IMR-90 (cell line): ENCODE measurements at regions not wholly inside any gene's neighbourhood (a gene's known extent, or its start where the extent isn't known, plus 50 kb on each side); places are given as distances from the start of the nearest gene placed in this dataset.

Experiments
- ATAC-seq: fragments of 200-7000 bp; cut with Tn5 transposase; 2 replicates; pipeline ENCODE4 v1.9.1; 2020; ENCODE audit warnings: low read depth, mild to moderate bottlenecking, moderate library complexity
- BruUV-seq: library from RNA; stranded (reverse); fragments of 400-500 nt; replicated peaks from 2 replicates; lab custom pipeline; 2021; lab: Mats Ljungman, UMichigan
- CTCF ChIA-PET: fragments of 300-600 bp; formaldehyde crosslinking; extraction: SDS; loops from one replicate; lab custom pipeline; 2021; ENCODE audit warnings: antibody characterized with exemption; lab: Yijun Ruan, JAX
- POLR2A ChIA-PET: fragments of 300-600 bp; sonication (Branson Sonifier 250); formaldehyde crosslinking; loops from one replicate; lab custom pipeline; 2022; ENCODE audit warnings: antibody characterized with exemption; ENCODE audit not compliant: unreplicated experiment; lab: Charles Lee
- DNase-seq: peaks from one replicate; pipeline ENCODE4 v3.0.0; 2013
- H2AFZ ChIP-seq: replicated peaks from 2 replicates; pipeline ENCODE3; 2013; ENCODE audit warnings: low read length, mild to moderate bottlenecking; ENCODE audit not compliant: poor library complexity
- H2AK5ac ChIP-seq: 2 replicates; pipeline ENCODE4 v1.6.1; 2013; ENCODE audit warnings: low read depth, low read length, inconsistent platforms
- H2AK9ac ChIP-seq: replicated peaks from 2 replicates; pipeline ENCODE3; 2013; ENCODE audit warnings: mild to moderate bottlenecking, low read depth, low read length, moderate library complexity; ENCODE audit not compliant: poor library complexity
- H2BK120ac ChIP-seq: 2 replicates; pipeline ENCODE4 v1.6.1; 2013; ENCODE audit warnings: low read depth, low read length, inconsistent platforms
- H2BK15ac ChIP-seq: 3 replicates; pipeline ENCODE4 v1.6.1; 2013; ENCODE audit warnings: low read depth, low read length, inconsistent platforms
- H2BK20ac ChIP-seq: 2 replicates; pipeline ENCODE4 v1.6.1; 2013; ENCODE audit warnings: low read depth, mild to moderate bottlenecking, inconsistent platforms, low read length, moderate library complexity
- H2BK5ac ChIP-seq: 2 replicates; pipeline ENCODE4 v1.6.1; 2013; ENCODE audit warnings: mild to moderate bottlenecking, low read depth, low read length, inconsistent platforms; ENCODE audit not compliant: poor library complexity, severe bottlenecking
- H3K14ac ChIP-seq: replicated peaks from 2 replicates; pipeline ENCODE4 v1.6.1; 2013; ENCODE audit warnings: low read depth, low read length, inconsistent platforms
- H3K18ac ChIP-seq: 2 replicates; pipeline ENCODE4 v1.6.1; 2013; ENCODE audit warnings: low read depth, low read length, control low read depth
- H3K23ac ChIP-seq: 2 replicates; pipeline ENCODE4 v1.6.1; 2013; ENCODE audit warnings: low read depth, low read length, inconsistent platforms
- H3K27ac ChIP-seq: 2 replicates; pipeline ENCODE4 v1.5.1; 2013; ENCODE audit warnings: mild to moderate bottlenecking, control low read depth, low read length; ENCODE audit not compliant: insufficient read depth
- H3K27me3 ChIP-seq: 2 replicates; pipeline ENCODE4 v1.6.1; 2013; ENCODE audit warnings: low read length; ENCODE audit not compliant: control insufficient read depth, insufficient read depth
- H3K36me3 ChIP-seq: 2 replicates; pipeline ENCODE4 v1.6.1; 2013; ENCODE audit warnings: low read length, mixed read lengths; ENCODE audit not compliant: control insufficient read depth, insufficient read depth
- H3K4ac ChIP-seq: 2 replicates; pipeline ENCODE4 v1.6.1; 2013; ENCODE audit warnings: low read depth, low read length, inconsistent platforms
- H3K4me1 ChIP-seq: 2 replicates; pipeline ENCODE4 v1.6.1; 2013; ENCODE audit warnings: low read length, mixed read lengths; ENCODE audit not compliant: control insufficient read depth, insufficient read depth
- H3K4me2 ChIP-seq: 2 replicates; pipeline ENCODE4 v1.6.1; 2013; ENCODE audit warnings: low read depth, mild to moderate bottlenecking, control low read depth, low read length, moderate library complexity
- H3K4me3 ChIP-seq: 2 replicates; pipeline ENCODE4 v1.5.1; 2013; ENCODE audit warnings: low read depth, mild to moderate bottlenecking, control low read depth, low read length, moderate library complexity; ENCODE audit not compliant: insufficient read depth
- H3K56ac ChIP-seq: 2 replicates; pipeline ENCODE4 v1.6.1; 2013; ENCODE audit warnings: low read length, inconsistent platforms; ENCODE audit not compliant: insufficient read depth; ENCODE audit errors: extremely low read depth
- H3K79me1 ChIP-seq, 2 experiments: 2 replicates each; pipeline ENCODE4 v1.6.1; 2013; ENCODE audit warnings: low read length in 2 of 2, inconsistent platforms in 1 of 2, low read depth in 1 of 2
- H3K9ac ChIP-seq: 2 replicates; pipeline ENCODE4 v1.6.1; 2013; ENCODE audit warnings: low read depth, low read length, control low read depth
- H3K9me1 ChIP-seq: 2 replicates; pipeline ENCODE4 v1.6.1; 2013; ENCODE audit warnings: low read length, inconsistent platforms; ENCODE audit not compliant: insufficient read depth
- H3K9me3 ChIP-seq: 2 replicates; pipeline ENCODE4 v1.6.1; 2013; ENCODE audit warnings: low read length; ENCODE audit not compliant: control insufficient read depth, insufficient read depth
- H4K20me1 ChIP-seq: 2 replicates; pipeline ENCODE4 v1.6.1; 2013; ENCODE audit warnings: low read length, inconsistent platforms; ENCODE audit not compliant: insufficient read depth
- H4K5ac ChIP-seq: 2 replicates; pipeline ENCODE4 v1.6.1; 2013; ENCODE audit warnings: mild to moderate bottlenecking, low read depth, low read length, control low read depth
- H4K8ac ChIP-seq, 2 experiments: 2 replicates each; pipeline ENCODE4 v1.6.1; 2013; ENCODE audit warnings: low read depth in 2 of 2, low read length in 2 of 2, control low read depth in 1 of 2, inconsistent platforms in 1 of 2
- H4K91ac ChIP-seq: 2 replicates; pipeline ENCODE4 v1.6.1; 2013; ENCODE audit warnings: low read depth, low read length, inconsistent platforms; ENCODE audit not compliant: insufficient read depth
- MXI1 ChIP-seq: IDR thresholded peaks from 2 replicates; pipeline ENCODE4 v1.6.1; 2012; ENCODE audit warnings: low read depth, mild to moderate bottlenecking, low read length, moderate library complexity, borderline replicate concordance
- WGBS, 2 experiments: methylation state at CpG; one replicate each; pipeline versions ENCODE4 v1.1.5 to v1.1.7; 2013; ENCODE audit warnings: missing lambda C conversion rate in 2 of 2; ENCODE audit not compliant: insufficient read length in 1 of 2; ENCODE audit errors: extremely low coverage in 2 of 2; 5-methylcytosine and 5-hydroxymethylcytosine counted together
- dilution Hi-C: fragments of 300-500 bp; cut with HindIII; formaldehyde crosslinking; loops from one replicate; pipeline ENCODE4 v1.14.3; 2018; ENCODE audit warnings: low sequenced_read_pairs; ENCODE audit not compliant: unreplicated experiment
- in situ Hi-C: fragments of 300-500 bp; cut with MboI; formaldehyde crosslinking; loops from 3 replicates; pipeline ENCODE4 v1.14.3; 2019; ENCODE audit warnings: low sequenced_read_pairs, inconsistent platforms, mixed read lengths
- intact Hi-C: fragments of 100-400 bp; cut with micrococcal nuclease; formaldehyde crosslinking; loops from 2 replicates; pipeline ENCODE4 v1.10.0; 2022

GRCh38 chr5:39521098-39521860, 96.5 kb upstream of the DAB2 start:
- no peak overlapping the region for H2AK9ac ChIP-seq
- peak overlapping the region in 1 of 2 experiments; percentile 75; a peak in 2 of 4 replicates for H4K8ac ChIP-seq
- no peak overlapping the region for H4K91ac ChIP-seq
- no peak overlapping the region for H3K56ac ChIP-seq
- in situ Hi-C loops = no loop called here
- H2BK15ac ChIP-seq = peak overlapping the region; percentile 7; the same call in 2 of the 3 replicates
- H2AK5ac ChIP-seq = peak overlapping the region; percentile 35; the same call in 1 of the 2 replicates
- no peak overlapping the region for H3K9ac ChIP-seq
- no peak overlapping the region for H3K23ac ChIP-seq
- no peak for ATAC-seq
- 0 out of 2 replicates have a peak overlapping the region, but pooled peaks have one; percentile 13 for H4K5ac ChIP-seq
- H2BK20ac ChIP-seq = peak overlapping the region; percentile 22; the same call in 1 of the 2 replicates
- TF ChIP-seq MXI1 = no peak
- no peak overlapping the region for H3K4me3 ChIP-seq
- H3K9me1 ChIP-seq = peaks cover 8% of the 10 kb centered on the region; the same call in 1 of the 2 replicates
- H3K36me3 ChIP-seq = no peaks in the 10 kb centered on the region
- peaks cover 14% of the 10 kb centered on the region for H3K4me1 ChIP-seq
- H2BK120ac ChIP-seq = 0 out of 2 replicates have a peak overlapping the region, but pooled peaks have one; percentile 63
- no peak overlapping the region for H3K4me2 ChIP-seq
- no peak overlapping the region for H2AFZ ChIP-seq
- no peak overlapping the region; the same call in 1 of the 2 replicates for H3K4ac ChIP-seq
- H3K14ac ChIP-seq = no peak overlapping the region
- H3K27ac ChIP-seq = no peak overlapping the region
- peak overlapping the region; percentile 39; the same call in 1 of the 2 replicates for H3K18ac ChIP-seq
- dilution Hi-C loops = no loop called here
- intact Hi-C loops = loop anchor here (5.0 kb wide), 1 partner anchor 44 kb away; no protein-coding TSS in a partner anchor
- no peak overlapping the region for H2BK5ac ChIP-seq
- no TSS peak for BruUV-seq
- ChIA-PET POLR2A (no interaction called here), CTCF (interaction anchor here (0.9 kb wide), 1 partner anchor 27 kb away, joined by 3 read pairs; no protein-coding TSS in a partner anchor)
- H3K27me3 ChIP-seq = no peaks in the 10 kb centered on the region
- DNase-seq = no peak
- peaks cover 0 to 7% of the 10 kb centered on the region in 2 experiments; a peak in 1 of 4 replicates for H3K79me1 ChIP-seq
- no peaks in the 10 kb centered on the region for H4K20me1 ChIP-seq
- H3K9me3 ChIP-seq = no peaks in the 10 kb centered on the region
- WGBS, 2 experiments = 100% methylated on average over 1 of the region's 2 CpGs; no CpG with 5 or more reads in 1 of the 2 experiments
